Stomach (tissue), 8 donors: ENCODE measurements at regions not wholly inside any gene's neighbourhood (a gene's known extent, or its start where the extent isn't known, plus 50 kb on each side); places are given as distances from the start of the nearest gene placed in this dataset.

Source experiments
- DNase-seq, 2 donors: peaks; one replicate each; pipeline versions ENCODE4 v3.0.0 to v3.0.0-alpha.2; 2013 to 2019
- H3K27ac ChIP-seq, 5 donors: fragments of 200-600 bp in 4 of 5; sonication (generic) in 4 of 5; one replicate each; pipeline ENCODE4 v1.5.1; 2013 to 2019; ENCODE audit warnings: mild to moderate bottlenecking in 1 of 5, moderate library complexity in 1 of 5
- H3K27me3 ChIP-seq, 3 donors: fragments of 200-600 bp; sonication (generic); one replicate each; pipeline ENCODE4 v1.5.1; 2017 to 2019; ENCODE audit warnings: mixed run types in 1 of 3
- H3K36me3 ChIP-seq, 4 donors: fragments of 200-600 bp; sonication (generic); 1 replicate in 3 of 4; 2 replicates in 1 of 4; pipeline ENCODE4 v1.5.1; 2016 to 2019
- H3K4me1 ChIP-seq, 4 donors: fragments of 200-600 bp; sonication (generic); one replicate each; pipeline ENCODE4 v1.5.1; 2016 to 2019
- H3K4me3 ChIP-seq, 4 donors: fragments of 200-600 bp; sonication (generic) in 3 of 4; one replicate each; pipeline ENCODE4 v1.5.1; 2016 to 2019; ENCODE audit warnings: mild to moderate bottlenecking in 1 of 4
- H3K9me3 ChIP-seq, 4 donors: fragments of 200-600 bp; sonication (generic); one replicate each; pipeline ENCODE4 v1.5.1; 2016 to 2019
- CTCF ChIP-seq, 7 experiments: fragments of 450-650 bp in 4 of 7; fragments of 200-600 bp in 3 of 7; sonication (generic) in 3 of 7; IDR thresholded peaks; one replicate each; pipeline ENCODE4 v1.5.1; 2016 to 2019; ENCODE audit warnings: antibody characterized with exemption in 7 of 7, control low read depth in 2 of 7, mild to moderate bottlenecking in 1 of 7
- EP300 ChIP-seq: sonication (generic); formaldehyde crosslinking; IDR thresholded peaks from one replicate; pipeline ENCODE4 v1.6.1; 2017; ENCODE audit warnings: antibody characterized with exemption
- POLR2A ChIP-seq, 4 donors: fragments of 450-650 bp; IDR thresholded peaks; one replicate each; pipeline ENCODE4 v1.6.1; 2016; ENCODE audit warnings: antibody characterized with exemption in 4 of 4, control low read depth in 2 of 4, mild to moderate bottlenecking in 1 of 4, moderate library complexity in 1 of 4
- POLR2AphosphoS5 ChIP-seq, 3 donors: sonication (generic); formaldehyde crosslinking; IDR thresholded peaks; one replicate each; pipeline ENCODE4 v1.6.1; 2016; ENCODE audit warnings: antibody characterized with exemption in 3 of 3
- WGBS, 5 donors: extraction: QIAGEN DNeasy Blood & Tissue Kit in 3 of 5; methylation state at CpG; one replicate each; pipeline versions ENCODE4 v1.1.5 to v1.1.7; 2013 to 2018; 5-methylcytosine and 5-hydroxymethylcytosine counted together
- intact Hi-C: fragments of 100-400 bp; cut with DNase I; formaldehyde crosslinking; loops from one replicate; pipeline ENCODE4 v1.15.1; 2023; ENCODE audit warnings: low total_unique reads
- donor health status: healthy with polysubstance abuse.
- donor health status: Bipolar disorder and iron deficiency.
- donor health status: healthy.

DNA sequence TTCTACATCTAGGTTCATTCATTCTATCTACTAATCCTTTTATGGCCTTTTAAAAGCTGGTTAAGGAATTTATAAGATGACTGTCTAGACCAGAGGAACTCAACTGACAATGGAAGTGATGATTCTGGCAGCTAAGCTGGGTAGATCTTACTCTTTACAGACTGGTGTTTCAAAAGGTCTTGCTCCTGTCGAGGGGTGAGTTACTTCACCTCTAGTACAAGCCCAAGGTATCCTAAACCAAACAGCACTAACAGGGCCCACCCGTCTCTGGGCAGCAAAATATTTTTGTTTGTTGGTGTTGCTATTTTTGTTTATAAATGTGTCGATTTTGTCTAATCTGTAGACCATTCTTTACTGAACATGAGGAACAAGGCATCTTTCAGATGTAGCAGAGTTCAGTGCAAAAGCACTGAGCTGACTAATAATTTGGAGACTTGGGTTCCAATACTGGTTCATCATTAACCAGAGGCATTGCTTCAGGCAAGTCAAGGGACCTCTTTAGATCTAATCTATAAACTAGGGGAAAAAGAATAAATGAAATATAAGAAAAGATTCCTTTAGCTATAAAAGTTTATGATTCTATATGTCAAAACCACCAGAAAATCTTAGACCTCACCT lies 90.3 kb upstream of the FRG1 start:
- whole genome bisulfite sequencing, 5 donors, result 79 to 86% (median 80%) methylated on average over 3 of the region's 3 CpGs
- Histone ChIP-seq H3K4me1 (no peaks in the 10 kb centered on the region), H3K36me3 (no peaks in the 10 kb centered on the region), H3K9me3 (peaks cover 0 to 4% (median 2%) of the 10 kb centered on the region in 4 donors), H3K27me3 (no peaks in the 10 kb centered on the region), H3K4me3 (no peak overlapping the region), H3K27ac (no peak overlapping the region)
- no peak for DNase-seq
- intact Hi-C loops, result no loop called here
- TF ChIP-seq EP300 (no peak), POLR2A (IDR thresholded peaks at IDR 0.05) (no peak), CTCF (IDR thresholded peaks at IDR 0.05) (no peak), POLR2AphosphoS5 (IDR thresholded peaks at IDR 0.05) (no peak)

GRCh38 chr4:189858435-189858834 lies 82.2 kb upstream of the FRG1 start:
- no peak overlapping the region for H3K27ac ChIP-seq
- intact Hi-C loops, result no loop called here
- DNase-seq, result no peak
- H3K27me3 ChIP-seq, result no peaks in the 10 kb centered on the region
- TF ChIP-seq CTCF (IDR thresholded peaks at IDR 0.05), result no peak
- no peak for TF ChIP-seq POLR2A (IDR thresholded peaks at IDR 0.05)
- peaks cover 0 to 4% (median 2%) of the 10 kb centered on the region in 4 donors for H3K9me3 ChIP-seq
- H3K4me3 ChIP-seq, result no peak overlapping the region
- no peaks in the 10 kb centered on the region for H3K4me1 ChIP-seq
- no peaks in the 10 kb centered on the region for H3K36me3 ChIP-seq
- WGBS, 5 donors, result 72 to 92% (median 85%) methylated on average over 4 of the region's 4 CpGs

DNA sequence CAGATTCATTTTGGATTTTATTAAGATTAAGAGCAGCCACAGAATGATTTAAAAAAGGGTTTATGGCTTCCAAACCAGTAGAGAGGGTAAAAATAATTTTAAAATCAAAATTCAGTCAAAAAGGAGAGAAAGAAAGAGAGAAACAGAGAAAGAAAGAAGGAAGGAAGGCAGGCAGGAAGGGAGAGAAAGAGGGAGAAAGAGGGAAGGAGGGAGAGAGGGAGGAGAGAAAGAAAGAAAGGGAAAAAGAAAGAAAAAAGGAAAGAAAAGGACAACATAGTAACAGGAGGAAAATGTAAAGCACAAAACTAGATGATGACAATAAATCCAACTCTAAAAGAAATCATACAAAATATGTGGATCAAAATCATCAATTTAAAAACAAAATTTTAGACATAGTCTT lies 79.6 kb upstream of the FRG1 start:
- Histone ChIP-seq H3K4me1 (no peaks in the 10 kb centered on the region), H3K27ac (no peak overlapping the region), H3K36me3 (no peaks in the 10 kb centered on the region), H3K4me3 (no peak overlapping the region), H3K9me3 (no peaks in the 10 kb centered on the region), H3K27me3 (no peaks in the 10 kb centered on the region)
- DNase-seq, result no peak
- TF ChIP-seq EP300 (no peak), CTCF (IDR thresholded peaks at IDR 0.05) (no peak), POLR2AphosphoS5 (IDR thresholded peaks at IDR 0.05) (no peak), POLR2A (IDR thresholded peaks at IDR 0.05) (no peak)
- intact Hi-C loops, result no loop called here

DNA sequence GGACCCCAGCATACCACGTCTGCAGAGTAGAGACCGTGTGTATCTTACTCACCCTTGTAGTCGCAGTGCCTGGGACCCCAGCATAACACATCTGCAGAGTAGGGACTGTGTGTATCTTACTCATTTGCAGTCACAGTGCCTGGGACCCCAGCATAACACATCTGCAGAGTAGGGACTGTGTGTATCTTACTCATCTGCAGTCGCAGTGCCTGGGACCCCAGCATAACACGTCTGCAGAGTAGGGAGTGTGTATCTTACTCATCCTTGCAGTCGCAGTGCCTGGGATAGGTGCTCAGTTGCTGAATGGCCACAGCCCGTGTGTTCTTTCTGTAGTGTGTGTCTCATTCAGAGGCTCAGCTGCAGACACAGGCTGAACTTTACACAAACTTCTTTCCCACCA lies 71.4 kb upstream of the FRG1 start:
- TF ChIP-seq EP300 (no peak), CTCF (IDR thresholded peaks at IDR 0.05) (no peak), POLR2AphosphoS5 (IDR thresholded peaks at IDR 0.05) (no peak), POLR2A (IDR thresholded peaks at IDR 0.05) (no peak)
- Histone ChIP-seq H3K36me3 (no peaks in the 10 kb centered on the region), H3K27ac (no peak overlapping the region), H3K27me3 (no peaks in the 10 kb centered on the region), H3K4me1 (no peaks in the 10 kb centered on the region), H3K9me3 (no peaks in the 10 kb centered on the region), H3K4me3 (no peak overlapping the region)
- intact Hi-C loops, result no loop called here
- WGBS, 5 donors, result 38 to 79% (median 76%) methylated on average over 6 to 7 of the region's 7 CpGs
- DNase-seq, result no peak
